ENCODE measurements at regions not wholly inside any gene's neighbourhood (a gene's known extent, or its start where the extent isn't known, plus 50 kb on each side); places are given as distances from the start of the nearest gene placed in this dataset.
A peak's percentile ranks its signal among the peaks of the same experiment; 100 is the strongest.

- no peak for TF ChIP-seq CTCF (IDR thresholded peaks at IDR 0.05)
- Mint-ChIP-seq H3K27me3 (ENCODE audit: low read depth, poor library complexity) (no peaks in the 10 kb centered on the region), H3K4me3 (no peak overlapping the region), H3K4me1 (peaks cover 11% of the 10 kb centered on the region), H3K9me3 (no peaks in the 10 kb centered on the region), H3K27ac (peak overlapping the region; percentile 5), H3K36me3 (ENCODE audit: low read depth) (no peaks in the 10 kb centered on the region)
- no peak for DNase-seq
Observed at GRCh38 chr12:91357381-91357780, 174.8 kb upstream of the DCN start.

- Mint-ChIP-seq H3K9me3 (peaks cover 7% of the 10 kb centered on the region), H3K4me3 (no peak overlapping the region), H3K27me3 (ENCODE audit: low read depth, poor library complexity) (no peaks in the 10 kb centered on the region), H3K27ac (no peak overlapping the region), H3K36me3 (ENCODE audit: low read depth) (no peaks in the 10 kb centered on the region), H3K4me1 (peaks cover 11% of the 10 kb centered on the region)
- no peak for DNase-seq
- TF ChIP-seq CTCF (IDR thresholded peaks at IDR 0.05): no peak
Observed at GRCh38 chr12:91356405-91356804, 173.8 kb upstream of the DCN start.

GRCh38 chr12:91355150-91356006, 172.8 kb upstream of the DCN start:
- no peaks in the 10 kb centered on the region for H3K36me3 Mint-ChIP-seq (ENCODE audit: low read depth)
- no peaks in the 10 kb centered on the region for H3K27me3 Mint-ChIP-seq (ENCODE audit: low read depth, poor library complexity)
- H3K9me3 Mint-ChIP-seq: peaks cover 7% of the 10 kb centered on the region
- no peak overlapping the region for H3K27ac Mint-ChIP-seq
- peaks cover 11% of the 10 kb centered on the region for H3K4me1 Mint-ChIP-seq
- peak; percentile 62 for DNase-seq
- H3K4me3 Mint-ChIP-seq: no peak overlapping the region
- TF ChIP-seq CTCF (IDR thresholded peaks at IDR 0.05): peak; percentile 83

- no peaks in the 10 kb centered on the region for H3K27me3 Mint-ChIP-seq (ENCODE audit: low read depth, poor library complexity)
- no peaks in the 10 kb centered on the region for H3K36me3 Mint-ChIP-seq (ENCODE audit: low read depth)
- H3K4me1 Mint-ChIP-seq: peaks cover 11% of the 10 kb centered on the region
- TF ChIP-seq CTCF (IDR thresholded peaks at IDR 0.05): no peak
- no peak overlapping the region for H3K4me3 Mint-ChIP-seq
- H3K9me3 Mint-ChIP-seq: peaks cover 7% of the 10 kb centered on the region
- no peak for DNase-seq
- no peak overlapping the region for H3K27ac Mint-ChIP-seq
Observed at GRCh38 chr12:91353266-91353665, 170.6 kb upstream of the DCN start.

GRCh38 chr12:91349476-91349875, 166.9 kb upstream of the DCN start:
- peaks cover 4% of the 10 kb centered on the region for H3K4me1 Mint-ChIP-seq
- H3K9me3 Mint-ChIP-seq: peaks cover 7% of the 10 kb centered on the region
- no peaks in the 10 kb centered on the region for H3K36me3 Mint-ChIP-seq (ENCODE audit: low read depth)
- H3K27ac Mint-ChIP-seq: no peak overlapping the region
- no peaks in the 10 kb centered on the region for H3K27me3 Mint-ChIP-seq (ENCODE audit: low read depth, poor library complexity)
- no peak for TF ChIP-seq CTCF (IDR thresholded peaks at IDR 0.05)
- DNase-seq: no peak
- no peak overlapping the region for H3K4me3 Mint-ChIP-seq

Data from nephron progenitor cell (in vitro differentiated cells).